GM23338 (cell line): ENCODE measurements at regions not wholly inside any gene's neighbourhood (a gene's known extent, or its start where the extent isn't known, plus 50 kb on each side); places are given as distances from the start of the nearest gene placed in this dataset.

Experiments used
- ATAC-seq: fragments of 200-7000 bp; cut with Tn5 transposase; 3 replicates; pipeline ENCODE4 v1.9.1; 2020
- DNase-seq: peaks from one replicate; pipeline ENCODE4 v3.0.0-alpha.2; 2015; ENCODE audit warnings: low spot score
- H2AFZ ChIP-seq: fragments of 200-600 bp; sonication (generic); 2 replicates; pipeline ENCODE4 v1.8.0; 2016; ENCODE audit warnings: antibody characterized with exemption, mild to moderate bottlenecking, moderate library complexity
- H3F3A ChIP-seq: fragments of 200-600 bp; sonication (generic); replicated peaks from 2 replicates; pipeline ENCODE4 v1.8.0; 2017; ENCODE audit warnings: antibody characterized with exemption, mixed run types, low read depth
- H3K27ac ChIP-seq: fragments of 200-600 bp; sonication (generic); 2 replicates; pipeline ENCODE4 v1.6.1; 2016; ENCODE audit warnings: low read depth
- H3K27me3 ChIP-seq: fragments of 200-600 bp; sonication (generic); 2 replicates; pipeline ENCODE4 v1.8.0; 2016; ENCODE audit warnings: mild to moderate bottlenecking, mixed run types, moderate library complexity; ENCODE audit not compliant: insufficient read depth
- H3K36me3 ChIP-seq: fragments of 200-600 bp; sonication (generic); 2 replicates; pipeline ENCODE4 v1.8.0; 2016; ENCODE audit warnings: mild to moderate bottlenecking; ENCODE audit not compliant: insufficient read depth
- H3K4me1 ChIP-seq: fragments of 200-600 bp; sonication (generic); 2 replicates; pipeline ENCODE4 v1.8.0; 2016; ENCODE audit warnings: mild to moderate bottlenecking, moderate library complexity; ENCODE audit not compliant: insufficient read depth
- H3K4me2 ChIP-seq: fragments of 200-600 bp; sonication (generic); 2 replicates; pipeline ENCODE4 v1.7.1; 2017; ENCODE audit warnings: mixed run types
- H3K4me3 ChIP-seq: fragments of 200-600 bp; sonication (generic); 2 replicates; pipeline ENCODE4 v1.6.1; 2016; ENCODE audit warnings: mixed run types
- H3K79me2 ChIP-seq: fragments of 200-600 bp; sonication (generic); replicated peaks from 2 replicates; pipeline ENCODE4 v1.8.0; 2017; ENCODE audit warnings: mild to moderate bottlenecking; ENCODE audit not compliant: insufficient read depth
- H3K9me2 ChIP-seq: fragments of 200-600 bp; sonication (generic); 2 replicates; pipeline ENCODE4 v1.8.0; 2017; ENCODE audit not compliant: insufficient read depth
- H4K20me1 ChIP-seq: fragments of 200-600 bp; sonication (generic); replicated peaks from 2 replicates; pipeline ENCODE4 v1.8.0; 2017; ENCODE audit warnings: mild to moderate bottlenecking; ENCODE audit not compliant: insufficient read depth
- H3K27ac Mint-ChIP-seq: 2 replicates; pipeline ENCODE4 v1.8.0; 2020; ENCODE audit warnings: inconsistent platforms, mild to moderate bottlenecking, moderate library complexity, mixed read lengths
- H3K27me3 Mint-ChIP-seq: 3 replicates; pipeline ENCODE4 v1.8.0; 2022; ENCODE audit warnings: low read depth, mild to moderate bottlenecking, moderate library complexity, mixed read lengths, inconsistent platforms; ENCODE audit not compliant: insufficient read depth, poor library complexity
- H3K36me3 Mint-ChIP-seq: 3 replicates; pipeline ENCODE4 v1.8.0; 2021; ENCODE audit warnings: low read depth, mild to moderate bottlenecking, inconsistent platforms, moderate library complexity, mixed read lengths
- H3K4me1 Mint-ChIP-seq: 3 replicates; pipeline ENCODE4 v1.8.0; 2020; ENCODE audit warnings: mild to moderate bottlenecking, inconsistent platforms, mixed read lengths
- H3K4me3 Mint-ChIP-seq: 3 replicates; pipeline ENCODE4 v1.8.0; 2021; ENCODE audit warnings: moderate library complexity, mild to moderate bottlenecking, inconsistent platforms, mixed read lengths
- H3K9me3 Mint-ChIP-seq: 3 replicates; pipeline ENCODE4 v1.8.0; 2020; ENCODE audit warnings: moderate library complexity, mild to moderate bottlenecking, inconsistent platforms, mixed read lengths
- CREB1 ChIP-seq: fragments of 250-450 bp; sonication (Bioruptor Pico); IDR thresholded peaks from 2 replicates; pipeline ENCODE4 v1.5.0; 2020; ENCODE audit warnings: low read depth, mild to moderate bottlenecking, moderate library complexity
- CTCF ChIP-seq, 2 experiments: fragments of 200-600 bp in 1 of 2; sonication (generic) in 1 of 2; conservative IDR thresholded peaks; 2 replicates each; pipeline versions ENCODE4 v1.5.1 to v1.6.1; 2016 to 2017; ENCODE audit warnings: antibody characterized with exemption in 2 of 2, low read depth in 2 of 2, mild to moderate bottlenecking in 2 of 2, moderate library complexity in 1 of 2
- EZH2 ChIP-seq: fragments of 200-600 bp; sonication (generic); IDR thresholded peaks from one replicate; pipeline ENCODE4 v1.8.0; 2017; ENCODE audit warnings: antibody characterized with exemption, mild to moderate bottlenecking, low read depth; ENCODE audit not compliant: unreplicated experiment
- JUNB ChIP-seq: IDR thresholded peaks from one replicate; pipeline ENCODE4 v1.6.1; 2016; ENCODE audit warnings: antibody characterized with exemption; ENCODE audit not compliant: unreplicated experiment
- NANOG ChIP-seq: IDR thresholded peaks from 2 replicates; pipeline ENCODE4 v1.6.1; 2016; ENCODE audit warnings: antibody characterized with exemption, borderline replicate concordance
- POLR2AphosphoS5 ChIP-seq: IDR thresholded peaks from 2 replicates; pipeline ENCODE4 v1.6.1; 2016; ENCODE audit warnings: antibody characterized with exemption, low read depth
- STAT1 ChIP-seq: IDR thresholded peaks from one replicate; pipeline ENCODE4 v1.6.1; 2016; ENCODE audit warnings: antibody characterized with exemption; ENCODE audit not compliant: unreplicated experiment
- ZNF114 ChIP-seq: fragments of 250-450 bp; sonication (Bioruptor Pico); IDR thresholded peaks from 2 replicates; pipeline ENCODE4 v1.5.0; 2020; ENCODE audit warnings: mild to moderate bottlenecking, moderate library complexity
- ZNF331 ChIP-seq: fragments of 250-450 bp; sonication (Bioruptor Pico); IDR thresholded peaks from 2 replicates; pipeline ENCODE4 v1.5.0; 2020; ENCODE audit warnings: low read depth, mild to moderate bottlenecking, moderate library complexity
- TF ChIP-seq, protein P1 (sequence below): IDR thresholded peaks from 2 replicates; pipeline ENCODE4 v1.6.1; 2016; ENCODE audit warnings: antibody characterized with exemption
- TF ChIP-seq, protein P2 (sequence below): IDR thresholded peaks from one replicate; pipeline ENCODE4 v1.6.1; 2018; ENCODE audit warnings: antibody characterized with exemption; ENCODE audit not compliant: unreplicated experiment

DNA sequence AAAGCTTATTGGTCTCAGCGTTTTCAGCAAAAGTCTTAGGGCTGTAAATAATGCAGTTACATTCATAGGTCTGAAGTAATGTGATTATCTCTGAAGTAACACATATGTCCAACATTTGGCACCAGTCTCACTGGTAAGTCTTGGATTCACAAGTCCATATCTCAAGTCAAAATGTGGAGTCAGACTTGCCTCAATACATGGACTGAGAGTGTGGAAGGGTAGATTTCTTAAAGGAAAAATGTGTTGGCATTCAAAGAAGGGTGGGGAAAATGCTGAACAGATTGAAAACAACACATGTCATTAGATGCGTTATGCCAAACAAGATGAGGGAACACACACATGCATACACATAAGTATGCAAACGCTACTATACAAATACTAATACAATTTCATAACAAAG lies 989.0 kb upstream of the MANEA start (continued):
- no peak for TF ChIP-seq CTCF (conservative IDR thresholded peaks at IDR 0.05; ENCODE audit: low read depth in 2 of 2)
- TF ChIP-seq, protein P1, sequence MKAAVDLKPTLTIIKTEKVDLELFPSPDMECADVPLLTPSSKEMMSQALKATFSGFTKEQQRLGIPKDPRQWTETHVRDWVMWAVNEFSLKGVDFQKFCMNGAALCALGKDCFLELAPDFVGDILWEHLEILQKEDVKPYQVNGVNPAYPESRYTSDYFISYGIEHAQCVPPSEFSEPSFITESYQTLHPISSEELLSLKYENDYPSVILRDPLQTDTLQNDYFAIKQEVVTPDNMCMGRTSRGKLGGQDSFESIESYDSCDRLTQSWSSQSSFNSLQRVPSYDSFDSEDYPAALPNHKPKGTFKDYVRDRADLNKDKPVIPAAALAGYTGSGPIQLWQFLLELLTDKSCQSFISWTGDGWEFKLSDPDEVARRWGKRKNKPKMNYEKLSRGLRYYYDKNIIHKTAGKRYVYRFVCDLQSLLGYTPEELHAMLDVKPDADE = no peak

DNA sequence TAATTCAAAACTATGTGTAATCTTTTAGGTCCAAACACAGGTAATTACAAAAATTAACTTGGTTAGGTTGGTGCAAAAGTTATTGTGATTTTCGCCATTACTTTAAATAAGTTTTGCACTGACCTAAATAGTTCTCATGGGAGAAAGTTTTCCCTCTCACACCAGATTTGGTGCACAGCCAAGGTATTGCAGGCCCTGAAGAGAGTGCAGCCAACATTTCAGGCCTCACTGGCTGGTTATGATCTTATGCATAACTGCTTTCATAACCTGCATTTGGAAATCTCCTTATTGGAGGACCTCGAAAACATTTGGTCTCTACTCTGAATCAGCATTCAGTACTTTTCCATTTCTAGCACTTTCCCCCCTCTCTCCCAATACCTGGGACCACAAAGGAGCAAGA lies 993.1 kb upstream of the MANEA start:
- Mint-ChIP-seq H3K27me3 (no peaks in the 10 kb centered on the region), H3K4me3 (no peak overlapping the region), H3K27ac (no peak overlapping the region; the same call in 1 of the 2 replicates), H3K9me3 (no peaks in the 10 kb centered on the region), H3K4me1 (no peaks in the 10 kb centered on the region), H3K36me3 (no peaks in the 10 kb centered on the region)
- no peak overlapping the region for H3K27ac ChIP-seq
- H3K9me2 ChIP-seq = no peaks in the 10 kb centered on the region
- H3K79me2 ChIP-seq = no peaks in the 10 kb centered on the region
- H3K4me2 ChIP-seq = no peak overlapping the region
- no peaks in the 10 kb centered on the region for H3K27me3 ChIP-seq
- DNase-seq (no peak), ATAC-seq (no peak)
- H3F3A ChIP-seq = no peaks in the 10 kb centered on the region
- no peaks in the 10 kb centered on the region for H3K36me3 ChIP-seq
- H3K4me3 ChIP-seq = no peak overlapping the region
- no peaks in the 10 kb centered on the region for H3K4me1 ChIP-seq
- no peaks in the 10 kb centered on the region for H4K20me1 ChIP-seq
- no peak overlapping the region; the same call in 1 of the 2 replicates for H2AFZ ChIP-seq
- TF ChIP-seq STAT1 (no peak), NANOG (no peak), EZH2 (no peak), JUNB (no peak), ZNF331 (no peak), CTCF (conservative IDR thresholded peaks at IDR 0.05; ENCODE audit: low read depth in 2 of 2) (no peak), CREB1 (CRISPR knock-in tag) (no peak), POLR2AphosphoS5 (no peak), ZNF114 (CRISPR knock-in tag) (no peak)
- TF ChIP-seq, protein P2, sequence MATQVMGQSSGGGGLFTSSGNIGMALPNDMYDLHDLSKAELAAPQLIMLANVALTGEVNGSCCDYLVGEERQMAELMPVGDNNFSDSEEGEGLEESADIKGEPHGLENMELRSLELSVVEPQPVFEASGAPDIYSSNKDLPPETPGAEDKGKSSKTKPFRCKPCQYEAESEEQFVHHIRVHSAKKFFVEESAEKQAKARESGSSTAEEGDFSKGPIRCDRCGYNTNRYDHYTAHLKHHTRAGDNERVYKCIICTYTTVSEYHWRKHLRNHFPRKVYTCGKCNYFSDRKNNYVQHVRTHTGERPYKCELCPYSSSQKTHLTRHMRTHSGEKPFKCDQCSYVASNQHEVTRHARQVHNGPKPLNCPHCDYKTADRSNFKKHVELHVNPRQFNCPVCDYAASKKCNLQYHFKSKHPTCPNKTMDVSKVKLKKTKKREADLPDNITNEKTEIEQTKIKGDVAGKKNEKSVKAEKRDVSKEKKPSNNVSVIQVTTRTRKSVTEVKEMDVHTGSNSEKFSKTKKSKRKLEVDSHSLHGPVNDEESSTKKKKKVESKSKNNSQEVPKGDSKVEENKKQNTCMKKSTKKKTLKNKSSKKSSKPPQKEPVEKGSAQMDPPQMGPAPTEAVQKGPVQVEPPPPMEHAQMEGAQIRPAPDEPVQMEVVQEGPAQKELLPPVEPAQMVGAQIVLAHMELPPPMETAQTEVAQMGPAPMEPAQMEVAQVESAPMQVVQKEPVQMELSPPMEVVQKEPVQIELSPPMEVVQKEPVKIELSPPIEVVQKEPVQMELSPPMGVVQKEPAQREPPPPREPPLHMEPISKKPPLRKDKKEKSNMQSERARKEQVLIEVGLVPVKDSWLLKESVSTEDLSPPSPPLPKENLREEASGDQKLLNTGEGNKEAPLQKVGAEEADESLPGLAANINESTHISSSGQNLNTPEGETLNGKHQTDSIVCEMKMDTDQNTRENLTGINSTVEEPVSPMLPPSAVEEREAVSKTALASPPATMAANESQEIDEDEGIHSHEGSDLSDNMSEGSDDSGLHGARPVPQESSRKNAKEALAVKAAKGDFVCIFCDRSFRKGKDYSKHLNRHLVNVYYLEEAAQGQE = no peak
- TF ChIP-seq, protein P1 = no peak
